HG03103 (cell line): ENCODE measurements at regions not wholly inside any gene's neighbourhood (a gene's known extent, or its start where the extent isn't known, plus 50 kb on each side); places are given as distances from the start of the nearest gene placed in this dataset.
"Not testable (repeated sequence)": the region's sequence is repeated elsewhere in the genome, so short reads cannot be mapped to it uniquely, and the experiment has no call there.

Source experiments
- ATAC-seq: cut with Tn5 transposase; IDR thresholded peaks from one replicate; pipeline ENCODE4 v1.9.1; 2021; ENCODE audit warnings: low read depth; ENCODE audit not compliant: unreplicated experiment

- no peak for ATAC-seq
Observed at GRCh38 chr4:38368613-38369012, 295.4 kb upstream of the KLF3 start.

GRCh38 chr4:38371391-38371851, 292.6 kb upstream of the KLF3 start:
- no peak for ATAC-seq

- ATAC-seq, result no peak
Observed at GRCh38 chr4:38373375-38373774, 290.6 kb upstream of the KLF3 start.

- no peak for ATAC-seq
Observed at GRCh38 chr4:38377195-38377594, 286.8 kb upstream of the KLF3 start.

GRCh38 chr4:38378478-38378877, 285.5 kb upstream of the KLF3 start:
- ATAC-seq, result no peak

- no peak for ATAC-seq
Observed at GRCh38 chr4:38381788-38382187, 282.2 kb upstream of the KLF3 start.

- ATAC-seq, result no peak
Observed at GRCh38 chr4:38382520-38382919, 281.5 kb upstream of the KLF3 start.

GRCh38 chr4:38383646-38384121, 280.3 kb upstream of the KLF3 start:
- ATAC-seq, result no peak

- ATAC-seq, result no peak
Observed at GRCh38 chr4:38385093-38386004, 278.6 kb upstream of the KLF3 start.

- ATAC-seq, result no peak
Observed at GRCh38 chr4:38386005-38386551, 277.9 kb upstream of the KLF3 start.

- no peak for ATAC-seq
Observed at GRCh38 chr4:38386654-38387188, 277.3 kb upstream of the KLF3 start.

GRCh38 chr4:38387348-38387747, 276.7 kb upstream of the KLF3 start:
- ATAC-seq, result no peak

- ATAC-seq, result no peak
Observed at GRCh38 chr4:38387819-38388218, 276.2 kb upstream of the KLF3 start.

GRCh38 chr4:38388907-38389306, 275.1 kb upstream of the KLF3 start:
- not testable (repeated sequence) for ATAC-seq

- no peak for ATAC-seq
Observed at GRCh38 chr4:38390969-38391545, 272.9 kb upstream of the KLF3 start.

- no peak for ATAC-seq
Observed at GRCh38 chr4:38392223-38392855, 271.7 kb upstream of the KLF3 start.

GRCh38 chr4:38396091-38396490, 267.9 kb upstream of the KLF3 start:
- ATAC-seq, result no peak

- ATAC-seq, result no peak
Observed at GRCh38 chr4:38396845-38397547, 267.0 kb upstream of the KLF3 start.

- no peak for ATAC-seq
Observed at GRCh38 chr4:38400946-38401345, 263.1 kb upstream of the KLF3 start.

- ATAC-seq, result no peak
Observed at GRCh38 chr4:38406243-38406642, 257.8 kb upstream of the KLF3 start.
